RWPE1 (cell line): ENCODE measurements at regions not wholly inside any gene's neighbourhood (a gene's known extent, or its start where the extent isn't known, plus 50 kb on each side); places are given as distances from the start of the nearest gene placed in this dataset.

Experiments used
- CTCF ChIA-PET: fragments of 350-600 bp; sonication (Branson Sonifier 250); formaldehyde crosslinking; extraction: SDS; loops from one replicate; lab custom pipeline; 2021; lab: Yijun Ruan, JAX
- POLR2A ChIA-PET: fragments of 400-600 bp; formaldehyde crosslinking; extraction: SDS; loops from one replicate; lab custom pipeline; 2020; ENCODE audit warnings: antibody characterized with exemption; ENCODE audit not compliant: low non-redundant PET; lab: Yijun Ruan, JAX
- DNase-seq: peaks from one replicate; pipeline ENCODE4 v3.0.0; 2012; ENCODE audit warnings: low spot score
- H3K27ac ChIP-seq: fragments of 450-650 bp; 2 replicates; pipeline ENCODE4 v1.5.1; 2017
- CTCF ChIP-seq: fragments of 450-650 bp; conservative IDR thresholded peaks from 2 replicates; pipeline ENCODE4 v1.5.1; 2017; ENCODE audit warnings: low read depth, mild to moderate bottlenecking

GRCh38 chr5:125154301-125155110 is 408.1 kb upstream of the ZNF608 start:
- CTCF ChIA-PET, result interaction anchor here (0.5 kb wide), 1 partner anchor 1247 kb away, joined by 3 read pairs; no protein-coding TSS in a partner anchor
- TF ChIP-seq CTCF, result no peak
- no peak overlapping the region for H3K27ac ChIP-seq
- POLR2A ChIA-PET, result no interaction called here
- no peak for DNase-seq

- no peak for TF ChIP-seq CTCF
- CTCF ChIA-PET, result interaction anchor here (0.5 to 0.6 kb wide), 4 partner anchors 11 to 911 kb away, joined by 3 to 5 read pairs (median 4); no protein-coding TSS in a partner anchor
- DNase-seq, result no peak
- H3K27ac ChIP-seq, result no peak overlapping the region
- POLR2A ChIA-PET, result no interaction called here
These were observed 414.5 kb upstream of the ZNF608 start for GRCh38 chr5:125160787-125161502.

- ChIA-PET CTCF (no interaction called here), POLR2A (no interaction called here)
- no peak for DNase-seq
- no peak for TF ChIP-seq CTCF
- H3K27ac ChIP-seq, result no peak overlapping the region
These were observed 416.3 kb upstream of the ZNF608 start for GRCh38 chr5:125162714-125163113.

GRCh38 chr5:125169396-125169795 is 423.0 kb upstream of the ZNF608 start:
- CTCF ChIA-PET, result interaction anchor here (0.6 kb wide), 1 partner anchor 844 kb away, joined by 3 read pairs; no protein-coding TSS in a partner anchor
- no peak for TF ChIP-seq CTCF
- DNase-seq, result no peak
- POLR2A ChIA-PET, result no interaction called here
- H3K27ac ChIP-seq, result no peak overlapping the region

GRCh38 chr5:125171641-125172040 is 425.2 kb upstream of the ZNF608 start:
- no peak for TF ChIP-seq CTCF
- POLR2A ChIA-PET, result no interaction called here
- CTCF ChIA-PET, result no interaction called here
- H3K27ac ChIP-seq, result no peak overlapping the region
- DNase-seq, result no peak

GRCh38 chr5:125175348-125176004 is 429.0 kb upstream of the ZNF608 start:
- no peak for DNase-seq
- no peak for TF ChIP-seq CTCF
- ChIA-PET CTCF (interaction anchor here (0.6 kb wide), 1 partner anchor 14 kb away, joined by 3 read pairs; no protein-coding TSS in a partner anchor), POLR2A (no interaction called here)
- H3K27ac ChIP-seq, result no peak overlapping the region
